Body of pancreas (tissue), 4 donors: ENCODE measurements at regions not wholly inside any gene's neighbourhood (a gene's known extent, or its start where the extent isn't known, plus 50 kb on each side); places are given as distances from the start of the nearest gene placed in this dataset.

ENCODE experiments used
- CTCF ChIP-seq, 7 experiments: fragments of 450-650 bp in 4 of 7; fragments of 200-600 bp in 3 of 7; sonication (generic) in 3 of 7; IDR thresholded peaks; one replicate each; pipeline ENCODE4 v1.5.1; 2016 to 2019; ENCODE audit warnings: antibody characterized with exemption in 7 of 7
- POLR2A ChIP-seq, 3 donors: fragments of 450-650 bp; IDR thresholded peaks; one replicate each; pipeline ENCODE4 v1.6.1; 2016; ENCODE audit warnings: antibody characterized with exemption in 3 of 3, mild to moderate bottlenecking in 2 of 3

GRCh38 chr12:92297405-92297804, 151.8 kb upstream of the BTG1 start:
- TF ChIP-seq CTCF (IDR thresholded peaks at IDR 0.05), result no peak
- TF ChIP-seq POLR2A (IDR thresholded peaks at IDR 0.05), result no peak
